ENCODE measurements at regions not wholly inside any gene's neighbourhood (a gene's known extent, or its start where the extent isn't known, plus 50 kb on each side); places are given as distances from the start of the nearest gene placed in this dataset.

GRCh38 chr12:98280621-98281020, 234.8 kb upstream of the TMPO start:
- Histone ChIP-seq H2AFZ (ENCODE audit: low read depth, low read length) (no peak overlapping the region), H3K79me2 (ENCODE audit: control insufficient read depth, insufficient read depth, low read length) (no peaks in the 10 kb centered on the region), H4K20me1 (replicated peaks; ENCODE audit: control insufficient read depth, insufficient read depth, low read length) (no peaks in the 10 kb centered on the region), H3K36me3 (ENCODE audit: control insufficient read depth, insufficient read depth, low read length) (no peaks in the 10 kb centered on the region), H3K9me1 (ENCODE audit: control insufficient read depth, insufficient read depth, low read length) (no peaks in the 10 kb centered on the region), H3K9me3 (replicated peaks; ENCODE audit: control insufficient read depth, insufficient read depth, low read depth, low read length) (no peaks in the 10 kb centered on the region), H3K9ac (ENCODE audit: insufficient read depth in 1 of 2, low read depth in 2 of 2, low read length in 2 of 2) (no peak overlapping the region), H3K4me1 (replicated peaks in 1 of 2; ENCODE audit: control insufficient read depth in 2 of 2, insufficient read depth in 2 of 2, low read length in 2 of 2) (no peaks in the 10 kb centered on the region), H3K4me2 (ENCODE audit: insufficient read depth, low read length) (no peak overlapping the region), H3K27ac (ENCODE audit: extremely low read depth, low read depth, low read length) (no peak overlapping the region), H3K4me3 (no peak overlapping the region), H3K27me3 (ENCODE audit: control insufficient read depth in 2 of 2, insufficient read depth in 2 of 2, low read length in 2 of 2) (no peaks in the 10 kb centered on the region)
- no TSS peak for BruUV-seq (replicated peaks)
- POLR2A ChIA-PET: interaction anchor here (0.6 kb wide), 1 partner anchor 141 kb away, joined by 3 read pairs; no protein-coding TSS in a partner anchor
- ATAC-seq (no peak), FAIRE-seq (no peak), DNase-seq (ENCODE audit: extremely low read depth in 1 of 4, low spot score in 3 of 4) (no peak)
- CTCF ChIA-PET (ENCODE audit: low intra/inter-chr PET ratio): no interaction called here
- intact Hi-C loops (cut with micrococcal nuclease): no loop called here
- in situ Hi-C loops (cut with MboI): no loop called here
- TF ChIP-seq GABPB2 (CRISPR knock-in tag; conservative IDR thresholded peaks at IDR 0.05) (no peak), SMC3 (conservative IDR thresholded peaks at IDR 0.05; ENCODE audit: insufficient read depth, low read depth, low read length) (no peak), ARNT (IDR thresholded peaks at IDR 0.05) (no peak), ZBTB1 (CRISPR knock-in tag; IDR thresholded peaks at IDR 0.05; ENCODE audit: borderline replicate concordance, low read depth) (no peak), ZNF583 (CRISPR knock-in tag; IDR thresholded peaks at IDR 0.05) (no peak), GATA2 (CRISPR knock-in tag; IDR thresholded peaks at IDR 0.05) (no peak), CHD1 (IDR thresholded peaks at IDR 0.05; ENCODE audit: low read length) (no peak)
- 1% methylated on average over 7 of the region's 7 CpGs for WGBS (ENCODE audit: insufficient coverage, low coverage, missing lambda C conversion rate)

- Histone ChIP-seq H3K4me1 (replicated peaks in 1 of 2; ENCODE audit: control insufficient read depth in 2 of 2, insufficient read depth in 2 of 2, low read length in 2 of 2) (no peaks in the 10 kb centered on the region), H3K27ac (ENCODE audit: extremely low read depth, low read depth, low read length) (no peak overlapping the region), H3K9me3 (replicated peaks; ENCODE audit: control insufficient read depth, insufficient read depth, low read depth, low read length) (no peaks in the 10 kb centered on the region), H2AFZ (ENCODE audit: low read depth, low read length) (no peak overlapping the region), H3K79me2 (ENCODE audit: control insufficient read depth, insufficient read depth, low read length) (no peaks in the 10 kb centered on the region), H3K9ac (ENCODE audit: insufficient read depth in 1 of 2, low read depth in 2 of 2, low read length in 2 of 2) (no peak overlapping the region), H3K36me3 (ENCODE audit: control insufficient read depth, insufficient read depth, low read length) (no peaks in the 10 kb centered on the region), H3K4me3 (no peak overlapping the region), H4K20me1 (replicated peaks; ENCODE audit: control insufficient read depth, insufficient read depth, low read length) (no peaks in the 10 kb centered on the region), H3K27me3 (ENCODE audit: control insufficient read depth in 2 of 2, insufficient read depth in 2 of 2, low read length in 2 of 2) (no peaks in the 10 kb centered on the region), H3K4me2 (ENCODE audit: insufficient read depth, low read length) (no peak overlapping the region), H3K9me1 (ENCODE audit: control insufficient read depth, insufficient read depth, low read length) (no peaks in the 10 kb centered on the region)
- WGBS (ENCODE audit: insufficient coverage, low coverage, missing lambda C conversion rate): 0% methylated on average over 4 of the region's 4 CpGs
- ChIA-PET POLR2A (interaction anchor here (0.7 to 1.1 kb wide), 2 partner anchors 93 to 108 kb away, joined by 3 to 5 read pairs; no protein-coding TSS in a partner anchor), CTCF (ENCODE audit: low intra/inter-chr PET ratio) (no interaction called here)
- in situ Hi-C loops (cut with MboI): no loop called here
- no TSS peak for BruUV-seq (replicated peaks)
- ATAC-seq (no peak), FAIRE-seq (no peak), DNase-seq (ENCODE audit: extremely low read depth in 1 of 4, low spot score in 3 of 4) (no peak)
- intact Hi-C loops (cut with micrococcal nuclease): no loop called here
- no peak for TF ChIP-seq HMGXB4 (CRISPR knock-in tag; IDR thresholded peaks at IDR 0.05)
- no peak for TF ChIP-seq HDAC2 (IDR thresholded peaks at IDR 0.05)
- TF ChIP-seq STAG1 (CRISPR knock-in tag; IDR thresholded peaks at IDR 0.05; ENCODE audit: borderline replicate concordance): no peak
- no peak for TF ChIP-seq ZNF324 (CRISPR knock-in tag; IDR thresholded peaks at IDR 0.05)
These were observed 223.6 kb upstream of the TMPO start for GRCh38 chr12:98291828-98292227.

All from K562 (cell line).